Liver (tissue), 3 donors: ENCODE measurements at regions not wholly inside any gene's neighbourhood (a gene's known extent, or its start where the extent isn't known, plus 50 kb on each side); places are given as distances from the start of the nearest gene placed in this dataset.

Experiments
- ATF3 ChIP-seq: IDR thresholded peaks from 2 replicates; pipeline ENCODE4 v1.6.1; 2016; ENCODE audit warnings: antibody characterized with exemption
- CTCF ChIP-seq: fragments of 150-350 bp; IDR thresholded peaks from 2 replicates; pipeline ENCODE4 v1.5.1; 2017; ENCODE audit warnings: improper control_type of control experiment, low read depth, low read length; ENCODE audit not compliant: missing input control
- FOXA1 ChIP-seq: IDR thresholded peaks from 2 replicates; pipeline ENCODE4 v1.6.1; 2016; ENCODE audit warnings: antibody characterized with exemption
- GABPA ChIP-seq, 2 donors: IDR thresholded peaks in 1 of 2; conservative IDR thresholded peaks in 1 of 2; 2 replicates each; pipeline ENCODE4 v1.6.1; 2016; ENCODE audit warnings: antibody characterized with exemption in 2 of 2, mild to moderate bottlenecking in 1 of 2, moderate library complexity in 1 of 2
- HNF4G ChIP-seq: IDR thresholded peaks from 2 replicates; pipeline ENCODE4 v1.6.1; 2016; ENCODE audit warnings: antibody characterized with exemption
- JUND ChIP-seq, 2 donors: IDR thresholded peaks; 2 replicates each; pipeline ENCODE4 v1.6.1; 2016; ENCODE audit warnings: antibody characterized with exemption in 2 of 2
- MAX ChIP-seq: IDR thresholded peaks from 2 replicates; pipeline ENCODE4 v1.6.1; 2016; ENCODE audit warnings: antibody characterized with exemption
- RAD21 ChIP-seq, 2 donors: IDR thresholded peaks; 2 replicates each; pipeline ENCODE4 v1.6.1; 2016; ENCODE audit warnings: antibody characterized with exemption in 2 of 2, mild to moderate bottlenecking in 2 of 2
- REST ChIP-seq: IDR thresholded peaks from 2 replicates; pipeline ENCODE4 v1.6.1; 2016; ENCODE audit warnings: antibody characterized with exemption, mild to moderate bottlenecking
- RXRA ChIP-seq, 2 donors: IDR thresholded peaks; 2 replicates each; pipeline ENCODE4 v1.6.1; 2017 to 2018; ENCODE audit warnings: antibody characterized with exemption in 2 of 2, mild to moderate bottlenecking in 1 of 2
- TAF1 ChIP-seq: conservative IDR thresholded peaks from 2 replicates; pipeline ENCODE4 v1.6.1; 2016; ENCODE audit warnings: antibody characterized with exemption, mild to moderate bottlenecking
- donor health status: healthy.
- donor health status: healthy.

- TF ChIP-seq GABPA (IDR thresholded peaks at IDR 0.05 in 1 of 2, conservative IDR thresholded peaks at IDR 0.05 in 1 of 2) (no peak), MAX (no peak), ATF3 (no peak), CTCF (no peak), RAD21 (IDR thresholded peaks at IDR 0.05) (no peak), RXRA (IDR thresholded peaks at IDR 0.05) (no peak), FOXA1 (no peak), TAF1 (no peak), HNF4G (no peak), REST (no peak), JUND (IDR thresholded peaks at IDR 0.05) (no peak)
These were observed 280.7 kb downstream of the BRD1 start for GRCh38 chr22:49546811-49547585.
